CD4-positive, alpha-beta T cell treated with Interleukin-17A for 4 hours (primary cell): ENCODE measurements at regions not wholly inside any gene's neighbourhood (a gene's known extent, or its start where the extent isn't known, plus 50 kb on each side); places are given as distances from the start of the nearest gene placed in this dataset.
"Not testable (repeated sequence)": the region's sequence is repeated elsewhere in the genome, so short reads cannot be mapped to it uniquely, and the experiment has no call there.

Experiments used
- DNase-seq: peaks from one replicate; pipeline ENCODE4 v3.0.0-alpha.2; 2020; ENCODE audit warnings: mixed read lengths

GRCh38 chr20:19875376-19876221 lies 117.5 kb downstream of the RIN2 start:
- no peak for DNase-seq

GRCh38 chr20:19876828-19877460 lies 118.9 kb downstream of the RIN2 start:
- no peak for DNase-seq

GRCh38 chr20:19879874-19880255 lies 121.8 kb downstream of the RIN2 start:
- DNase-seq, result not testable (repeated sequence)

- DNase-seq, result no peak
Measured at GRCh38 chr20:19880256-19881079, 122.4 kb downstream of the RIN2 start.

GRCh38 chr20:19881080-19881840 lies 123.2 kb downstream of the RIN2 start:
- no peak for DNase-seq

- no peak for DNase-seq
Measured at GRCh38 chr20:19881990-19882389, 123.9 kb downstream of the RIN2 start.

- DNase-seq, result no peak
Measured at GRCh38 chr20:19882446-19882845, 124.4 kb downstream of the RIN2 start.

- DNase-seq, result no peak
Measured at GRCh38 chr20:19883501-19883900, 125.4 kb downstream of the RIN2 start.

- no peak for DNase-seq
Measured at GRCh38 chr20:19885594-19885938, 127.5 kb downstream of the RIN2 start.

GRCh38 chr20:19885939-19886660 lies 128.0 kb downstream of the RIN2 start:
- DNase-seq, result no peak

- no peak for DNase-seq
Measured at GRCh38 chr20:19886661-19887288, 128.7 kb downstream of the RIN2 start.

- DNase-seq, result no peak
Measured at GRCh38 chr20:19887556-19888268, 129.4 kb upstream of the NAA20 start.

GRCh38 chr20:19888269-19888671 lies 128.9 kb upstream of the NAA20 start:
- no peak for DNase-seq

GRCh38 chr20:19889011-19889953 lies 127.9 kb upstream of the NAA20 start:
- DNase-seq, result no peak

- no peak for DNase-seq
Measured at GRCh38 chr20:19890445-19891051, 126.6 kb upstream of the NAA20 start.

GRCh38 chr20:19893356-19893755 lies 123.8 kb upstream of the NAA20 start:
- DNase-seq, result no peak

GRCh38 chr20:19895761-19896160 lies 121.4 kb upstream of the NAA20 start:
- DNase-seq, result no peak

GRCh38 chr20:19897891-19898290 lies 119.3 kb upstream of the NAA20 start:
- DNase-seq, result no peak

GRCh38 chr20:19901226-19901625 lies 115.9 kb upstream of the NAA20 start:
- DNase-seq, result no peak
